GM18511 (cell line): ENCODE measurements at regions not wholly inside any gene's neighbourhood (a gene's known extent, or its start where the extent isn't known, plus 50 kb on each side); places are given as distances from the start of the nearest gene placed in this dataset.
"Not testable (repeated sequence)": the region's sequence is repeated elsewhere in the genome, so short reads cannot be mapped to it uniquely, and the experiment has no call there.

ENCODE experiments used
- ATAC-seq: cut with Tn5 transposase; IDR thresholded peaks from one replicate; pipeline ENCODE4 v1.9.1; 2021; ENCODE audit warnings: mild to moderate bottlenecking, moderate library complexity; ENCODE audit not compliant: unreplicated experiment

DNA sequence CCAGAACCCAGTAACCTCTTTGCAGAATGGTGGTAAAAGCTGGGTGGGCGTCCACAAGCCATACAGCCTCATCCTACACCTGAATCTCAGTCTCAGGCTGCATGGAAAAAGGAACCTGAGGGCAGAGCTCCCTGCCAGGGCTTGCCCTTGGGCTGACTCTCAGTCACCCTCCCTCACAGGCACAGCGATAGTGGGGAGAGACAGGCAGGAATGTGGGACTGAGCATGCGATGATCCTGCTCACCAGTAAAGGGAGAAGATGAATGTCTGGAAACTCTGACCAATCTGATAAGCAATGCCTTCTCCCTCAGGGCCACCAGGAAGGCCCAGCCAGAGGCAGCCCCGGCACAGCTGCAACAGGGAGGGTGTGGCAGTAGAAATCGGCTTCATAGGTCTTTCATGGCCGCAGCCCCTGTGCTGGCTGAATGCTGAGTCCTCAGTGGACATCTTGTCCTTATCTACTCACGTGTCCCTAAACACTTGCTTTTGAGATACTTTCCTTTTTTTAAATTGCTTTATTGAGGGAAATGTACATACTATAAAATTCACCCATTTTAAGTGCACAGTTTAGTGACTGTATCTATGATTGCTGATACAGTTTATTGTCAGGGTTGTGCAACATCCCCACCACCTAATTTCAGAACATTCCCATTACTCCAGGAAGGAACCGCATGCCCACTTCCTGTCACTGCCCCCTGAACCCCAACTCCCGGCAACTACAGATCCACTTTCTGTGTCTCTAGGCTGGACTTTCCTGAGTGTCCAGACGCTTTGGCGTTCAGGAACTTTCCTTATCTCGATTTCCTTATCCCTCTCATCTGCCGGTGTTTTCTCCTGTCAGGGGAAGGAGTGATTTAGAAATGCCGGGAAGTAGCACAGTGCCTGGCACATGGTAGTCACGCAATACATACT, 258.1 kb downstream of the PCNX1 start:
- no peak for ATAC-seq

DNA sequence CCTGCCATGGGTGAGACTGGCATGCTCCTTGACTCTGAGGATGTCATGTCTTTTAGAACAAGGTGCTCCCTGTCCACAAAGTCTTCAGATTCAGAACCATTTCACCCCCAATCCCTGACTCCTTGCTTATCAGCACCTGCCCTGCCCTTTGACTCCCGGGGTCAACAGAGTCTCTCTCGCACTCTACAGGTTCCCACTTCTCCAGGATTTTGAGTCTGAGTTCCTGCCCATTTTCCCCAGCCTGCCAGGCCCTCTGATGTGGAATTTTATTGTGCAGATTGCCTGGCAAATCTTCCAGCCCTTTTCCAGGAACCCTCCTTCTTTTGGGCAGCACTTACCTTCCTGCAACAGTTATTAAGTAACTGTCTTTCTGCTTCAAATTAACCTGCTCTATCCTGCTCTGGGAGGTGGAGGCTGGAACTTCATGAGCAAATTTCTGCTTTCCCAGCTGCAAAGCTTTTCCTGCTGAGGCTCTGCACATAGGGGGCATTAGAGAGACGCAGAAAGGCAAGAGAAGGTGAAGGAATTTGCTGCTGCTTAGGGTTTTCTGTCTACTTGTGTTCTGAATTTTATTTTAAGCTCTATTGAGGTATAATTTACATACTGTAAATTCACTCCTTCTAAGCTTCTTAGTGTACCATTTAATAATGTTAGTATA, 259.1 kb downstream of the PCNX1 start:
- ATAC-seq, result no peak

DNA sequence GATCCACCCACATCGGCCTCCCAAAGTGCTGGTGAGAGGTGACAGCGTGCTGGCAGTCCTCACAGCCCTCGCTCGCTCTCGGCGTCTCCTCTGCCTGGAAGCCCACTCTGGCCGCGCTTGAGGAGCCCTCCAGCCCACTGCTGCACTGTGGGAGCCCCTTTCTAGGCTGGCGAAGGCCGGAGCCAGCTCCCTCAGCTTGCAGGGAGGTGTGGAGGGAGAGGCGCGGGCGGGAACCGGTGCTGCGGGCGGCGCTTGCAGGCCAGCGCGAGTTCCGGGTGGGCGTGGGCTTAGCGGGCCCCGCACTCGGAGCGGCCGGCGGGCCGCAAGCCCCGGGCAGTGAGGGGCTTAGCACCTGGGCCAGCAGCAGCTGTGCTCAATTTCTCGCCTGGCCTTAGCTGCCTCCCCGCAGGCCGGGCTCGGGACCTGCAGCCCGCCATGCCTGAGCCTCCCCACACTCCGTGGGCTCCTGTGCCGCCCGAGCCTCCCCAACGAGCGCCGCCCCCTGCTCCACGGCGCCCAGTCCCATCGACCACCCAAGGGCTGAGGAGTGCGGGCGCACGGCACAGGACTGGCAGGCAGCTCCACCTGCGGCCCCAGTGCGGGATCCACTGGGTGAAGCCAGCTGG, 260.2 kb downstream of the PCNX1 start:
- not testable (repeated sequence) for ATAC-seq

DNA sequence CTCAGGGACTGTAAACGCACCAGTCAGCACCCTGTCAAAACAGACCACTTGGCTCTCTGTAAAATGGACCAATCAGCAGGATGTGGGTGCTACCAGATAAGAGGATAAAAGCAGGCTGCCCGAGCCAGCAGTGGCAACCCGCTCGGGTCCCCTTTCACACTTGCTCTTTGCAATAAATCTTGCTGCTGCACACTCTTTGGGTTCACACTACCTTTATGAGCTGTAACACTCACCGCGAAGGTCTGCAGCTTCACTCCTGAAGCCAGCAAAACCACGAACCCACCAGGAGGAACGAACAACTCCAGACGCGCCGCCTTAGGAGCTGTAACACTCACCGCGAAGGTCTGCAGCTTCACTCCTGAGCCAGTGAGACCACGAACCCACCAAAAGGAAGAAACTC, 260.9 kb downstream of the PCNX1 start:
- not testable (repeated sequence) for ATAC-seq

DNA sequence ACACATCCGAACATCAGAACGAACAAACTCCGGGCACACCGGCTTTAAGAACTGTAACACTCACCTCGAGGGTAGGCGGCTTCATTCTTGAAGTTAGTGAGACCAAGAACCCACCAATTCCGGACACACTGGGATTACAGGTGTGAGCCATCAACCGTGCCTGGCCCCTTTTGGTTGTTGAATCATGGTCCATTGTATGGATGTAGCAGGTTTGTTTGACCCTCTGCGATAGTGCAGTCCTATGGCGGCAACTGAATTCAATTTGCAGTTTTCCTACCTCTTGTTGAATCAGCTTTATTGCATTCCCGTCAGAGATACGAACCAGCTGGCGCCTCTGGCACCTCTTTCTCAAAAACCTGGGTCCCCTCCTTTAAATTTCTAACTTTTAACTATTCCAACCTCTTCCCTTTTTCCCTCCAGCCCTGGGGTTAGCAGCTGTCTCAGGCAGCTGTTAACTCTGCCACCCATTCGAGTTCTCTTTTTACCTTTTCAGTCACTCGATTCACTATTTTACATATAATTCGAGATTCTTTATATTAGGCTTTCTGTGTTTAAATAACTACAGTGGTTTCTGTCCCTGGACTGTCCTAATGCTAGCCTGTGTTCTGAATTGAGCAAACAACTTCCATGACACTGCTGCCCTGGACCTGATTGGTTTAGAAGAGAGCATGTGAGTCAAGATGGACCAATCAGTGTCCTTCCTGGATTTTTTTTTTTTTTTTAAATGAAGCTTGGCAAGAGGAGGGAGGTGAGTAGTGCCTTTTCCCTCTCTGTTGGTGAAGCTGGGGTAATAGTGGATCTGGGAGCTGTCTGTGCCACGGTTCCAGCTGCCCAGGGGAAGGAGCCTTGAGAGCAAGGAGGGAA, 261.5 kb downstream of the PCNX1 start:
- no peak for ATAC-seq

DNA sequence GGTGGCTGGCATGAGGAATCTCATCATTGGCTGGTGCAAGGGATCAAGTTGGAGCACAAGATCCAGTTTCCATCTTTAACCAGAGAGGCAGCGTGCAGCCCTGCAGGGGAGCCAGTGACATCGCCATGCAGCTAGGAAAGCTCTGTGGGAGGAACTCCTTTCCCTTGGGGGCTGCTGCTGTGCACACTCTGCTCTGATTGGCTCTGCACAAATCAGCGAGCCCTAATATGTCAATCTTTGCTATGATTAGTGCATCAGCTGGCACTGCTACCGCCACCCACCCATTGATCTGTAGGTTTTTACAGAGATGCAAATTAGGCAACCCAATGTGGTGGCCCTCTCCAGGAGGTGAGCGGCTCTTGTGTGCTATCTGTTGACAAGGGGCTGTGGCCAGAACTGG, 262.6 kb downstream of the PCNX1 start:
- ATAC-seq, result no peak

DNA sequence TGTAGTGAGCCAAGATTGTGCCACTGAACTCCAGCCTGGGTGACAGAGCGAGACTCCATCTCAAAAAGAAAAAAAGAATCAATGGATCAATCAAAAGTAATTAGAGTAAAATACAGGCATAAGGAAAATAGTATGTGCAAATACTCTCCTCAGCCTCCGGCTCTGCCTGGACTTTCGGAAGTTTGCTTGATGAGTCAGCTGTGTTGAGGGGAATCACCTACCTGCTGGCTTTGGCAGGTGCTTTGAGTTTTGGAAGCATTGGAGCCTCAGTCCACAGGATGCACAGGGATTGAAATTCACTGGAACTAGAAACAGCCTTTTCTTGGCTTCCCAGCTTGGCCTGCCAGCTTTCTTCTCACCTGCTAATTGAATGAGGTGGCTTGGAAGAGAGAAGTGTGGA, 268.2 kb downstream of the PCNX1 start:
- no peak for ATAC-seq

DNA sequence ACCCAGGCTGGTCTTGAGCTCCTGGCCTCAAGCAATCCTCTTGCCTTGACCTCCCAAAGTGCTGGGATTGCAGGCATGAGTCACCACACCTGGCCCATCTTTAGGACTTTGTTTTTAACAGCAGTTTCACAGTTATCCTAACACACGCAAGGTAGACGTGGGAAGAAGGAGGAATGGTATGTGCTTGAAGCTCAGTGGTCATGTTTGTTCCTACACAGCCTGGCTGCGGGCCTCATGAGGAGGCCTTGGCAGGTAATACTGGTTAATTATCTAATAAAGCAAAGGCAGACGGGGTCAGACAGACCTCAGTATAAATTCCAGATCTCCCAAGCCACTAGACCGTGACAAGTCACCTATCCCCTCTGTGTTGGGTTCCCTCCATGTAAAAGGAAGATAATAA, 271.8 kb downstream of the PCNX1 start:
- no peak for ATAC-seq

DNA sequence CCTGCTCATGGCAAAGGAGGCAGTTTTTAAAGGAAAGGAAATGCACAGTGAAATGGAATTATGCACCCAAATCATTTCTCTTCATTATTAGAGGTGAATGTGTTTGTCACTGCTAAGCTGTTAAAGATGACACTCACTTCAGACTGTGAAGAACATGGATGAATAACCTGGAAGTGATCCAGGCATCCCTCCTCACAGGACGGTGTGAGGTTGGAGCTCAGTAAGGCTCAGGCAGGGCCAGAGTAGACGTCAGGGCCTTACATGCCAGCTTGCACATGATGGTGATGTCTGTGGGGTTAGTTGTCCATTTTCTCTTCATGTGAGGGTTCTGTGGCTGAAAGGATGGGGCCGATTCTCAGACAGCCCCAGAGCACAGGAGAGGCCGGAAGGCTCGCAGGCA, 273.1 kb downstream of the PCNX1 start:
- ATAC-seq, result no peak

DNA sequence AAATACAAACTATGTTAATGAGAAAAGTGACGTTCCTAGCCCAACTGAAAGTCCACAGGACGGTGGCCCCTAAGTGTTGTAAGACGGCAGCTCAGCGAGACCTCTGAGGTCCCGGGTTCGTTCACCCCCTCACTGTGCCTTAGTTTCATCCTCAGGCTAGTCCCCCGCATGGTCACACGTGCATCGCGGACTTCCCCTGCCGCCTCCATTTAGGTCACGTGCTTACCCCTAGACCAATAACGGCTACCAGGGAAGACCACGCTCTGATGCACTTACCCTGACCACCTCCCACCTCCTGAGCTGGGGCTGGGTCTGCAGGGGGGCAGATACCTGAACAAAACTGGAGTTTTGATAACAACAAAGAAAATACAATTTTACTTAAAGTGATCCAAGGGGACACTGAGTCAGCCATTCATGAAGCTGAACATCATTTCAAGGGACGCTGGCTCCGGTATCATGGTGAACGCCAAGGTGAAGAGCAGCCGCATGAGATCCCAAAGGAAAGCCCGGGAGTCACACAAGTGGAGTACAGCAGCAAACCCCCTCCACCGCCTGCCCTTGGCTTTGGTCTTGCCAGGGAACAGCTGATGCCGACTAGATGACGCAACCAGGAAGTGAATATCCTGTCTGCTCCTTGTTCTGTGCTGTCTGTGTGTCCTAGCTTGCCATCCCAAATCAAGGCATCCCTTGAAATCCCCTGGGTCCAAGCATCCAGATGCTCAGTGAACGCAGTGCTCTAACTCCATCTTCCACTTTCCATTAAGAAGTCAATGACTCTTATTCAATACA, 274.1 kb downstream of the PCNX1 start:
- ATAC-seq, result no peak

DNA sequence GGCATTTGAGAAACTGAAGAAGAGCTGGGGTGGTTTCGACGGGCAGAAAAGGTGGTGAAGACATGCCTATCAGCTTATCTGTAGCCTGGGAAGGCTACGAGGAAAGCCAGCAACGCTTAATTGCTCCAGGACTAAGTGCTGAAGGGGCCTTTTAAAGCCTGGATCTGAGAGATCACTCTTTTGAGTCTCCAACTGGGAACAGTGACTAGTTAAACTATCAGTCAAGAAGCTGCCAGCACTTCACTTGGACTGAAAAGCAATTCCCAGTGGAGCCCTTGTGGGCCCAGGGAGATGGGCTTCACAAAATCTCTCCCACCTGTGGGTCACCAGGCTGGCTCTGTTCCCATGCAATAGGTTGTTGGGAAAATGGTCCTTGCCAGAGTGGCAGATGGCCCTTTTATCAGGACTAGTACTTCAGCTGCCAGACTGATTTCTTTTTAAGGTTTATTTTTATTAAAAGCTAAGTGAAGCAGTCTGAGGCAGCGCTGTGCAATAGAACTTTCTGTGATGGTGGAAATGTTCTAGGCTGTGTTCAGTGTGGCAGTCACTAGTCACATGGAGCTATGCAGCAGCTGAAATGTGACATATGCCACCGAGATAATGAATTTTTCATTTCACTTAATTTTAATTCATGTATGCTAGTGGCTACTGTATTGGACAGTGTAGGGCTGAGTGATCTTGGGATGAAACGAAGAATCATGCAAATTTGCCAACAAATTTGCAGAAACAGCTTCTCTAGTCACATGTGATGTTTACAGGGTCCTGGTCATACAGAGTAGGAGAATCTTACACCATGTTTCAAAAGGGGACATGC, 276.8 kb downstream of the PCNX1 start:
- no peak for ATAC-seq

DNA sequence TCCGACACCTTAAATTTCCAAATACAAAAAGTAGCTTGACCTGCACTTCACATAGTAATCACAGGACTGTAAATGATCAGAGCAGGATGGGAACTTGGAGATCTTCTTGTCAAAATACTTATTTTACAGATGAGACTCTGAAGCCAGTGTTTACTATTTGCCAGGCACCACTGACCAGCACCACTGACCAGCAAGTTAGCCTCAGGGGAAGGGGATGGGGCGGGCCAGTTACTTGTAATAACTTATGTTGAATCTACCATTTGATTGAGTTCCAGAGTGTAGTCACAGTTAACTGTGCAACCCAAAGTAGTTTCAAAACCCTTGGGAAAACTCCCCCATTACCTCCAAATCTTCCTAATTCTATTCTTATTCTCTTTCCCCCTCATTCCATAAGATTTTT, 278.4 kb downstream of the PCNX1 start:
- ATAC-seq, result no peak

DNA sequence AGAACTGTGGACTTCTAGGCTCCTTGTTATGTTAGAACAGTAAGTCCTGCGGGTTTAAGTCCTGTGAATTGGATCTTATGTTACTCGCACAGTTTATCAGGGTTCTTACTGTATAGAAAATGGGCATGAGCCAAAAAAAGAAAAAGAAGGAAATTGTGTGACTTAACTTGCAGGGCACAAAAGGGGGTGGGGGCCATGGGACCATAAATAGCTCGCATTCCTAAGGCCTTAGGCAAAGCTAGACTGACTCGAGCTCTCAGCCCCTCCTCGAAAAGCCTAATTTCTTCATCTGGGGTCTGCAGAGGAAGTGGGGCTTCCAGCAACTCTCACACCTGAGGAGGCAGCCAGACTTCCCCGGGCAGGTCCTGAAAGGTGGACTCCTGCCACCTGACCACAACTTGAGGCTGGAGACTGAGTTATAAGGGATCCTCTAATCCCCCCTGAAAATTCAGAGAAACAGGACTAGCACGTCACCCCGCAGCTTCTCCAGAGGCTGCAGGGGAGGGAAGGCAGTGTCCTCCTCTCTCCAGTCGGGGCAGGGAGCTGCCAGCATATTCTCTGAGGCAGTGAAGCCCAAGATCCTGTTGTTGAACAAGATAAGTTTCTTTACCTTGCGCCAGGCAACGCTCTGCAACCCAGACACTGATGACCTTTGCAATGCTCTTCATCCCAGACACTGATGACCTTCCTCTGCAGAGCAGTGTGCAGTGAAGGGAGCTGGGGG, 280.5 kb downstream of the PCNX1 start:
- ATAC-seq, result no peak

DNA sequence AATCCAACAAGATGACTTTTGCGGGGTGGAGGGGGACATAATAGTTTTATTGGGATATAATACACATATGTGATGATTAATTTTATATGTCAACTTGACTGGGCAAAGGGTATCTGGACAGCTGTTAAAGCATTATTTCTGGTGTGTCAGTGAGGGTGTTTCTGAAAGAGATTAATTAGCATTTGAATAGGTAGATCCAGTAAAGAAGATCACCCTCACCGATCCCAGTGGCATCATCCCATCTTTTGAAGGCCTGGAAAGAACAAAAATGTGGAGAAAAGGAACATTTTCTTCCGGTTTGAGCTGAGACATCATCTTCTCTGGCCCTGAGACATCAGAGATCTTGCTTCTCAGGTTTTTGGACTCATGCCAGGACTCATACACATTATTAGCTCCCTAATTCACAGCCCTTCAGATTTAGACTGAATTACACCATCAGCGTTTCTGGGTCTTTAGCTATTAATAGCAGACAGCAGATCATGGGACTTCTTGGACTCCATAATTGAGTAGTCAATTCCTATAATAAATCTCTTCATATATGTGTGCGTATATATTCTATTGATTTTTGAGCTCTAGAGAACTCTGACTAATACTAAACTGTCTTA, 283.6 kb downstream of the PCNX1 start:
- ATAC-seq, result no peak

DNA sequence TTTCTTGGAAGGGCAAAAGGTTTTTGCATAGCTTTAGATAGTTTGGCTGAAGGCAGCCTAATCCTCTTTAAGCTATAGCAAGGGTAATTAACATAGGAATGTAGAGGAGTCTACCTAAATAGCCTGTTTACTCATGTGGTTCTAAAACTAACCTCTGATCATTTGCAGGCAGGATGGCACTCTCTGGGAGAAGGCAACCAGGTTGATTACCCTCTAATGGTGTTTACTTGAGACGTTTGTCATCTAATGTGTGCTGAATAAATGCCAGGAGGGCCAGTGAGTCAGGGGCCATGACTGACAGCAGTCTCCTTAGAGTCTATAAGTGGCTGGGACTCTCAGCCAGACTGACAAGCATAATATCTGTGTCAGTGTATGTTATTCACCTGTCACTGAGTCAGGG, 286.4 kb downstream of the PCNX1 start:
- ATAC-seq, result no peak

DNA sequence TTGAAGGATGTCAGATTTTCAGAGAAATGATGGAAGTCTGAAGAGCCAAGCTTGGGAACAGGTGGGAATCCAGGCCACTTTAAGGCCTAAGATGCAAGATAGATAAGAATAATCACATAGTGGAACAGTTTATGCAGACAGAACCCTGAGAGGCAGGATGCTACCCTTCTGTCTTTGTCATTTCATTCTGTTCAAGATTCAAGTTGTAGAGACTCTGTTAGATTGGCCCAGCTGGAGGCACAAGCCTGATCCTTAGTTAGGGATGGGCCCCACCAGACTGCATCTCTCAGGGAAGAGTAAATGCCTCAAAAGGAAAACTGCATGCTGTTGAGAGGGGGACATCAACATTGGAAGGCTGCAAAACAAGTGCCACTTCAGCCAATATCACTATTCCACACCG, 287.0 kb downstream of the PCNX1 start:
- ATAC-seq, result no peak

DNA sequence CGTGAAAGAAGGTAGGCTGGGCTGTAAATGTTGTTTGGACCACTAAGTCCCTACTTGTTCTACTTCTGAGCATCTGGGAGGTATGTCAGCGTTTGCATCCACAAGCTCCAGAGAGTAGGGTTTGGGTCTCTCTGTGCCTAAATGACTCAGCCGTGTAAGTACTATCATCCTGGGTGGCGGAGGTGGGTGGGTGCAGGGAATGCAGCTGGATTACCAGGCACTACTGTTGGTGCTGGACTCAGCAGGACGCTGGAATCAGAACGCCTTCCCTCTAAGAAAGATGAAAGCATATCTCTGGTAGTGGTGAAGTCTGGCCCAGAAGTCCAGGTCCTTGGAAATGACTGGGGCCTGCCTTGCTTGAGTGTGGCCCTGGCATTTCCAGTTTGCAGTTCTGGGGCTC, 289.7 kb downstream of the PCNX1 start:
- ATAC-seq, result no peak

DNA sequence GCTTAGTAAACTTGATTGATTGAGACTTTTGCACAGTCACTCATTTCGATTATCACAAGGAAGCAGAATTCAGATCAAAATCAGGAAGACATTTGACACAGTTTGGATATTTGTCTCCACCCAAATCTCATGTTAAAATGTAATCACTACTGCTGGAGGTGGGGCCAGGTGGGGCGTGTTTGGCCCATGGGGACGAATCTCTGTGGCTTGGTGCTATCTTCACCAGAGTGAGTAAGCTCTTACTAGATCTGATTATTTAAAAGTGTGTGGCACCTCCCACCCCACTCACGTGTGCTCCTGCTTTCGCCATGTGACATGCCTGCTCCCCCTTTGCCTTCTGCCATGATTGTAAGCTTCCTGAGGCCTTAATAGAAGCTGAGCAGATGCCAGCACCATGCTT, 291.4 kb downstream of the PCNX1 start:
- no peak for ATAC-seq
